Psoas muscle (tissue), 7 donors: ENCODE measurements at regions not wholly inside any gene's neighbourhood (a gene's known extent, or its start where the extent isn't known, plus 50 kb on each side); places are given as distances from the start of the nearest gene placed in this dataset.

Experiments used
- ATAC-seq, 4 donors: fragments of 200-7000 bp; cut with Tn5 transposase; one replicate each; pipeline ENCODE4 v1.9.1; 2020; ENCODE audit warnings: moderate library complexity in 3 of 4, mild to moderate bottlenecking in 2 of 4
- DNase-seq, 2 donors: peaks; one replicate each; pipeline ENCODE4 v3.0.0-alpha.2; 2020
- H3K27ac ChIP-seq: fragments of 200-600 bp; one replicate; pipeline ENCODE4 v1.8.0; 2022
- H3K27me3 ChIP-seq, 3 donors: fragments of 200-600 bp in 1 of 3; one replicate each; pipeline versions ENCODE4 v1.6.1 to v1.8.0; 2013 to 2022; ENCODE audit warnings: low read length in 2 of 3, mild to moderate bottlenecking in 2 of 3, moderate library complexity in 1 of 3; ENCODE audit not compliant: insufficient read depth in 3 of 3
- H3K36me3 ChIP-seq, 2 donors: fragments of 200-600 bp in 1 of 2; one replicate each; pipeline versions ENCODE4 v1.6.1 to v1.8.0; 2013 to 2022; ENCODE audit warnings: low read depth in 1 of 2, mild to moderate bottlenecking in 1 of 2, moderate library complexity in 1 of 2; ENCODE audit not compliant: insufficient read depth in 1 of 2
- H3K4me1 ChIP-seq: fragments of 200-600 bp; one replicate; pipeline ENCODE4 v1.8.0; 2022
- H3K4me3 ChIP-seq: fragments of 200-600 bp; one replicate; pipeline ENCODE4 v1.8.0; 2022; ENCODE audit warnings: mild to moderate bottlenecking
- H3K9me3 ChIP-seq: fragments of 200-600 bp; one replicate; pipeline ENCODE4 v1.8.0; 2022
- CTCF ChIP-seq: fragments of 200-600 bp; IDR thresholded peaks from one replicate; pipeline ENCODE4 v1.8.0; 2022; ENCODE audit warnings: antibody characterized with exemption
- WGBS, 3 donors: extraction: QIAGEN DNeasy Blood & Tissue Kit; methylation state at CpG; one replicate each; pipeline versions ENCODE4 v1.1.6 to v1.1.7; 2013; 5-methylcytosine and 5-hydroxymethylcytosine counted together
- intact Hi-C, 2 donors: fragments of 100-400 bp; cut with DNase I; formaldehyde crosslinking; loops; one replicate each; pipeline versions ENCODE4 v1.11.0 to v1.14.2; 2022
- donor health status: healthy with polysubstance abuse.
- donor health status: DM: no; HTN: no; CAD: no; lungs with moderate emphysema.
- donor health status: Bipolar disorder and iron deficiency.
- donor health status: healthy.
- donor health status: DM: yes; HTN: yes; CAD: no.
- donor health status: DM: no; HTN: no; CAD: no.
- donor health status: DM: yes; HTN: yes; CAD: no.

- H3K4me1 ChIP-seq = no peaks in the 10 kb centered on the region
- H3K9me3 ChIP-seq = peaks cover 7% of the 10 kb centered on the region
- intact Hi-C loops = no loop called here
- ATAC-seq (no peak), DNase-seq (no peak)
- no peak overlapping the region for H3K27ac ChIP-seq
- H3K27me3 ChIP-seq = no peaks in the 10 kb centered on the region
- no peak overlapping the region for H3K4me3 ChIP-seq
- WGBS, 3 donors = 64 to 69% (median 69%) methylated on average over 2 of the region's 2 CpGs
- no peak for TF ChIP-seq CTCF
- H3K36me3 ChIP-seq = no peaks in the 10 kb centered on the region
Observed at GRCh38 chr10:81040940-81041339, 503.2 kb downstream of the SH2D4B start.

GRCh38 chr10:81042647-81043046, 504.9 kb downstream of the SH2D4B start:
- H3K36me3 ChIP-seq = no peaks in the 10 kb centered on the region
- no peaks in the 10 kb centered on the region for H3K9me3 ChIP-seq
- H3K4me1 ChIP-seq = no peaks in the 10 kb centered on the region
- WGBS, 3 donors = 85 to 96% (median 87%) methylated on average over 2 of the region's 2 CpGs
- no peak overlapping the region for H3K4me3 ChIP-seq
- ATAC-seq = no peak
- intact Hi-C loops = no loop called here
- no peaks in the 10 kb centered on the region for H3K27me3 ChIP-seq
- no peak for TF ChIP-seq CTCF
- no peak for DNase-seq
- no peak overlapping the region for H3K27ac ChIP-seq

- ATAC-seq (no peak), DNase-seq (no peak)
- Histone ChIP-seq H3K36me3 (no peaks in the 10 kb centered on the region), H3K4me3 (no peak overlapping the region), H3K4me1 (no peaks in the 10 kb centered on the region), H3K27me3 (no peaks in the 10 kb centered on the region), H3K27ac (no peak overlapping the region), H3K9me3 (no peaks in the 10 kb centered on the region)
- WGBS, 3 donors = 86 to 88% (median 87%) methylated on average over 1 of the region's 1 CpG
- TF ChIP-seq CTCF = no peak
- intact Hi-C loops = no loop called here
Observed at GRCh38 chr10:81065474-81065873, 527.8 kb downstream of the SH2D4B start.

GRCh38 chr10:81068460-81068859, 530.8 kb downstream of the SH2D4B start:
- DNase-seq = no peak
- intact Hi-C loops = no loop called here

More at GRCh38 chr10:81068460-81068859, 530.8 kb downstream of the SH2D4B start:
- H3K4me1 ChIP-seq = no peaks in the 10 kb centered on the region
- H3K27ac ChIP-seq = no peak overlapping the region
- ATAC-seq = no peak
- WGBS, 3 donors = 28 to 33% (median 29%) methylated on average over 3 of the region's 3 CpGs
- no peaks in the 10 kb centered on the region for H3K27me3 ChIP-seq
- no peaks in the 10 kb centered on the region for H3K9me3 ChIP-seq
- no peak for TF ChIP-seq CTCF
- no peaks in the 10 kb centered on the region for H3K36me3 ChIP-seq
- H3K4me3 ChIP-seq = no peak overlapping the region
